GM12873 (cell line): ENCODE measurements at regions not wholly inside any gene's neighbourhood (a gene's known extent, or its start where the extent isn't known, plus 50 kb on each side); places are given as distances from the start of the nearest gene placed in this dataset.

Experiments
- CTCF ChIP-seq: IDR thresholded peaks from 2 replicates; pipeline ENCODE4 v1.5.1; 2012; ENCODE audit warnings: low read depth, mild to moderate bottlenecking, moderate library complexity, low read length, control low read depth; ENCODE audit not compliant: insufficient read depth; ENCODE audit errors: missing control alignments

GRCh38 chr3:152785051-152785450, 49.9 kb upstream of the P2RY1 start:
- TF ChIP-seq CTCF: no peak
